NCI-H446 treated with DMSO at 0.1 percent for 48 hours (cell line): ENCODE measurements at regions not wholly inside any gene's neighbourhood (a gene's known extent, or its start where the extent isn't known, plus 50 kb on each side); places are given as distances from the start of the nearest gene placed in this dataset.
"Not testable (repeated sequence)": the region's sequence is repeated elsewhere in the genome, so short reads cannot be mapped to it uniquely, and the experiment has no call there.

Experiments used
- DNase-seq: peaks from one replicate; lab custom pipeline; 2025; lab: John Stamatoyannopoulos, UW

GRCh38 chr9:33623658-33624586 is 99.9 kb downstream of the ANKRD18B start:
- DNase-seq, result no peak

DNA sequence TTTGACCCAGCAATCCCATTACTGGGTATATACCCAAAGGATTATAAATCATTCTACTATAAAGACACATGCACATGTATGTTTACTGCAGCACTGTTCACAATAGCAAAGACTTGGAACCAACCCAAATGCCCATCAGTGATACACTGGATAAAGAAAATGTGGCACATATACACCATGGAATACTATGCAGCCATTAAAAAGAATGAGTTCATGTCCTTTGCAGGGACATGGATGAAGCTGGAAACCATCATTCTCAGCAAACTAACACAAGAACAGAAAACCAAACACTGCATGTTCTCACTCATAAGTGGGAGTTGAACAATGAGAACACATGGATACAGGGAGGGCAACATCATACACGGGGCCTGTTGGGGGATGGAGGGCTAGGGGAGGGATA is 104.3 kb downstream of the ANKRD18B start:
- DNase-seq, result not testable (repeated sequence)

GRCh38 chr9:33628865-33629410 is 104.9 kb downstream of the ANKRD18B start:
- no peak for DNase-seq

GRCh38 chr9:33633636-33634035 is 109.6 kb downstream of the ANKRD18B start:
- DNase-seq, result no peak

- DNase-seq, result no peak
Measured at GRCh38 chr9:33637881-33638280, 113.8 kb downstream of the ANKRD18B start.

- DNase-seq, result no peak
Measured at GRCh38 chr9:33638391-33638915, 114.4 kb downstream of the ANKRD18B start.

DNA sequence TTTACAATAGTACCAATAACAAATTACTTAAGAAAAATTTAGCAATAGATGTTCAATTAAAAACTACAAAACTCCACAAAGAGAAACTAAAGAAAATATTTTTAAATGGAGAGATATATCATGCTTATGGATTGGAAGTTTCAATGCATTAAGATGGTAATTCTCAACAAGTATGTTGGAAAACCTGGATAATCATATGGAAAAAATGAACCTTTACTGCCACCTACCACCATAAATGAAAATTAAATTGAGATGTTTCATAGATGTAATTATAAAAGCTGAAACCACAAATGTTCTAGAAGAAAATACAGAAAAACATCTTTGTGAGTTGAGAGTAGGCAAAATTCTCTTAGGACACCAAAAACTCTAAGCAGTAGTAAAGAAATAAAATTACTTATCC is 121.7 kb downstream of the ANKRD18B start:
- no peak for DNase-seq

GRCh38 chr9:33649463-33649862 is 125.4 kb downstream of the ANKRD18B start:
- DNase-seq, result no peak

GRCh38 chr9:33651125-33651524 is 127.1 kb downstream of the ANKRD18B start:
- DNase-seq, result no peak

- DNase-seq, result no peak
Measured at GRCh38 chr9:33659921-33660320, 135.4 kb upstream of the PRSS3 start.

- no peak for DNase-seq
Measured at GRCh38 chr9:33660772-33661171, 134.6 kb upstream of the PRSS3 start.

- DNase-seq, result no peak
Measured at GRCh38 chr9:33661176-33661575, 134.2 kb upstream of the PRSS3 start.

DNA sequence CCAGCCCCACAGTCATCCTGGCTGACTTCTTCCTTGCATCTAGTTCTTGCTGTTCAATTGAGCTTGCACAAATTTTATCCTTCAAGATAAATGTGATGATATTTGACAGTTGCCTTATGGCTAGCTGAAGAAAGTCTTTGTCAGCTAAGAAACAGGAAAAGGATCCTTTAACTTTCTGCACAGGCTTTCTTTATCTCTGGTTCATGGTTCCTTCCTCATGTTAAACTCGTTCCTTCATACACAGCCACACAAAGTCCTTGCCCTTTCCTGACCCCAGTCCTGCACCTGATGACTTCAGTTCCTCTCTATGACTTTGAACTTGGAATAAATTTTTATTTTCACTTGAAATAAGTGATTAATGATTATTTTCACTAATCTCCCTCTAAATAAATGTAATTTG is 132.5 kb upstream of the PRSS3 start:
- no peak for DNase-seq

DNA sequence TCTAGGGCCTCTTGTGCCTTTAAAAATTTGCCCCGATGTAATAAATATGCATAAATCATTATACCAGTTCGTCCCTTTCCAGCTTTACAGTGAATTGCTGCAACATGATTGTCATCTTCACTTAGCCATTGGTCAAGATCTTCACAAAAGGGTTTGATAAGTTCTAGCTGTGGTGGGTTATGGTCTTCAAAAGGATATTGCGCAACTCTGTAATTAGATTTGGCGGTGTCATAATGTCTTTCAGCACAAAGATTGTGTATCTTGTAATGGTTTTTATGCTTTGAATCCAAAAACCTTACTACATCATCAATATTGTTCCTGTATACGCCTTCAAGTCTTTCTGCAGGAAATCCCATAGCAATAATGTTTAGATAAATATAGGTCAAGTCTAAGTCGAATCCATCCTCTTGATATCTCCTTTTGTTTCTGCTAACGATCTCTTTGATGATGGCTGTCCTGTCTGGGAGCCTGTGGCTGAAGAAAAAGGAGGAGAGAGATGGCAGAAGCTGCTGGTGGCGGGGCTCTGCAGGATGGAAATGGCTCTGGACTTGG is 119.1 kb upstream of the PRSS3 start:
- not testable (repeated sequence) for DNase-seq

GRCh38 chr9:33676746-33677505 is 118.4 kb upstream of the PRSS3 start:
- no peak for DNase-seq

GRCh38 chr9:33677506-33677809 is 117.9 kb upstream of the PRSS3 start:
- no peak for DNase-seq

- DNase-seq, result no peak
Measured at GRCh38 chr9:33677961-33678360, 117.4 kb upstream of the PRSS3 start.

- DNase-seq, result no peak
Measured at GRCh38 chr9:33682551-33682950, 112.8 kb upstream of the PRSS3 start.

DNA sequence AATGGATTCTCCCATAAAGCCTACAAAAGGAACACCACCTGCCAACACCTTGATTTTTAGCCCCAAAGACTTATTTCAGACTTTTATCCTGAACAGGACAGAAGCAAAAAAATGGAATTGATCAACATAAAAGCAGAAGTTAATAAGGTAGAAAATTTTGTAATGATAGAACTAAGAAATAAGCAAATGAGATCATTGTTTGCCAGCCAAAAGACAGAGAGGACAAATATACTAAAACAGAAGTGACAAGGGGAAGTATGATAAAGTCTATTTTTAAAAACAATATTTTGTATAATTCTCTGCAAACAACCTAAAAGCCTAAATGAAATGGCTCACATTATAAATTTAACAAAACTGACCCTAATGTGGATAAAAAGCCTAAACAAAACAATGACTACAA is 110.5 kb upstream of the PRSS3 start:
- no peak for DNase-seq

- no peak for DNase-seq
Measured at GRCh38 chr9:33686942-33687341, 108.4 kb upstream of the PRSS3 start.

GRCh38 chr9:33687779-33688178 is 107.6 kb upstream of the PRSS3 start:
- DNase-seq, result no peak

GRCh38 chr9:33690143-33690933 is 105.0 kb upstream of the PRSS3 start:
- DNase-seq, result no peak
